Calu3 (cell line): ENCODE measurements at regions not wholly inside any gene's neighbourhood (a gene's known extent, or its start where the extent isn't known, plus 50 kb on each side); places are given as distances from the start of the nearest gene placed in this dataset.
A peak's percentile ranks its signal among the peaks of the same experiment; 100 is the strongest.

Experiments
- BruUV-seq: library from RNA; stranded (reverse); fragments of 400-500 nt; replicated peaks from 2 replicates; lab custom pipeline; 2021; lab: Mats Ljungman, UMichigan
- CTCF ChIA-PET: fragments of 300-600 bp; sonication (Branson Sonifier 250); formaldehyde crosslinking; loops from one replicate; lab custom pipeline; 2022; ENCODE audit warnings: antibody characterized with exemption; lab: Charles Lee
- DNase-seq: peaks from one replicate; pipeline ENCODE4 v3.0.0; 2022
- H3K27ac Mint-ChIP-seq: one replicate; pipeline ENCODE4 v1.8.0; 2022; ENCODE audit warnings: mixed read lengths; ENCODE audit not compliant: unreplicated experiment
- H3K27me3 Mint-ChIP-seq: one replicate; pipeline ENCODE4 v1.8.0; 2022; ENCODE audit warnings: mixed read lengths; ENCODE audit not compliant: unreplicated experiment
- H3K36me3 Mint-ChIP-seq: one replicate; pipeline ENCODE4 v1.8.0; 2022; ENCODE audit warnings: mild to moderate bottlenecking, moderate library complexity, mixed read lengths; ENCODE audit not compliant: insufficient read depth, unreplicated experiment
- H3K4me1 Mint-ChIP-seq: one replicate; pipeline ENCODE4 v1.8.0; 2022; ENCODE audit warnings: mild to moderate bottlenecking, low read depth, mixed read lengths; ENCODE audit not compliant: unreplicated experiment
- H3K4me3 Mint-ChIP-seq: one replicate; pipeline ENCODE4 v1.8.0; 2022; ENCODE audit warnings: mild to moderate bottlenecking, low read depth, moderate library complexity, mixed read lengths; ENCODE audit not compliant: unreplicated experiment
- H3K9me3 Mint-ChIP-seq: one replicate; pipeline ENCODE4 v1.8.0; 2022; ENCODE audit warnings: low read depth, mixed read lengths; ENCODE audit not compliant: unreplicated experiment
- intact Hi-C: fragments of 100-400 bp; cut with micrococcal nuclease; formaldehyde crosslinking; loops from one replicate; pipeline ENCODE4 v1.10.0; 2022; ENCODE audit not compliant: unreplicated experiment
- TF ChIP-seq, protein P1 (sequence below): fragments of 200-600 bp; IDR thresholded peaks from one replicate; pipeline ENCODE4 v1.8.0; 2022; ENCODE audit warnings: antibody characterized with exemption; ENCODE audit not compliant: unreplicated experiment

DNA sequence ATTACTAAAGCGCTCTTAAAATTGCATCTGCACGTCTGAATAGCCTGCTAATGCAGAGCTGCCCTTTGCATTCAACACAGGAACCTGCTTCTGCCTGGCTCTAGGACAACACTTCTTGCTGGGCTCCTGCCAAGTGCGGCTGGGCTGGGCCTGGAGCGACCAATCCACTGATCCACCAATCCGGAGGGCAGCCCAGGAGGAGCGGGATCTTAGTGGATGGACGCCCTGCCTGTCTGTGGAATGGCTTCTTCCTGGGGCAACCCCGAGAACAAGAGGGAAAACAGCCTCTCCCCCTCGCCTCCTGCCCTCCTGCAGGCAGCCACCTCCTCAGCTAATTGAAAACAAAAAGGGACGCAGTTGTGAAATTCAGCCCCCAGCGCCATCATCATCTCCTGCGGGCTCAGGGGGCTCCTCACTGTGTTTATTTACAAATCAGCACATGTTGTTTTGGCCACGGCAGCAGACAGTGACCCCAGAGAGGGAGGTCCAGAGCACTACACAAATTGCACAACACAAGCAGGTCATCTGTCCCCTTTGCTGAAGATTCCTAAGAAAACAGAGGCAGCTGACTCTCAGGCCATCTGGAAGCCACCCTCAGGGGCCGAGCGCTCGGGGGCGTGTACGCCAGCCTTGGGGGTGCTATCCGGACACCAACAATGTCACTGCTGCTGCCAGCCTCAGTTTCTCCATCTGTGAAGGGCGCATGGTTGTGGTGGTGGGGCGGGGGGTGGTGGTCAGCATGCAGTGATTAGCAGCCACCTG is 57.3 kb downstream of the GADD45G start:
- peak; percentile 93 for DNase-seq
- intact Hi-C loops, result no loop called here
- Mint-ChIP-seq H3K27ac (peak overlapping the region; percentile 21), H3K36me3 (peaks cover 10% of the 10 kb centered on the region), H3K27me3 (peaks cover 28% of the 10 kb centered on the region), H3K4me1 (peaks cover 9% of the 10 kb centered on the region), H3K9me3 (no peaks in the 10 kb centered on the region), H3K4me3 (peak overlapping the region; percentile 65)
- TF ChIP-seq, protein P1, sequence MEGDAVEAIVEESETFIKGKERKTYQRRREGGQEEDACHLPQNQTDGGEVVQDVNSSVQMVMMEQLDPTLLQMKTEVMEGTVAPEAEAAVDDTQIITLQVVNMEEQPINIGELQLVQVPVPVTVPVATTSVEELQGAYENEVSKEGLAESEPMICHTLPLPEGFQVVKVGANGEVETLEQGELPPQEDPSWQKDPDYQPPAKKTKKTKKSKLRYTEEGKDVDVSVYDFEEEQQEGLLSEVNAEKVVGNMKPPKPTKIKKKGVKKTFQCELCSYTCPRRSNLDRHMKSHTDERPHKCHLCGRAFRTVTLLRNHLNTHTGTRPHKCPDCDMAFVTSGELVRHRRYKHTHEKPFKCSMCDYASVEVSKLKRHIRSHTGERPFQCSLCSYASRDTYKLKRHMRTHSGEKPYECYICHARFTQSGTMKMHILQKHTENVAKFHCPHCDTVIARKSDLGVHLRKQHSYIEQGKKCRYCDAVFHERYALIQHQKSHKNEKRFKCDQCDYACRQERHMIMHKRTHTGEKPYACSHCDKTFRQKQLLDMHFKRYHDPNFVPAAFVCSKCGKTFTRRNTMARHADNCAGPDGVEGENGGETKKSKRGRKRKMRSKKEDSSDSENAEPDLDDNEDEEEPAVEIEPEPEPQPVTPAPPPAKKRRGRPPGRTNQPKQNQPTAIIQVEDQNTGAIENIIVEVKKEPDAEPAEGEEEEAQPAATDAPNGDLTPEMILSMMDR, result no peak
- CTCF ChIA-PET, result no interaction called here
- no TSS peak for BruUV-seq

- CTCF ChIA-PET, result interaction anchor here (0.6 kb wide), 1 partner anchor 100 kb away, joined by 3 read pairs; no protein-coding TSS in a partner anchor
- no peak for DNase-seq
- peaks cover 25% of the 10 kb centered on the region for H3K27me3 Mint-ChIP-seq
- no peak overlapping the region for H3K27ac Mint-ChIP-seq
- intact Hi-C loops, result no loop called here
- TF ChIP-seq, protein P1, result no peak
- H3K36me3 Mint-ChIP-seq, result peaks cover 10% of the 10 kb centered on the region
- H3K4me3 Mint-ChIP-seq, result no peak overlapping the region
- H3K9me3 Mint-ChIP-seq, result no peaks in the 10 kb centered on the region
- BruUV-seq, result no TSS peak
- peaks cover 15% of the 10 kb centered on the region for H3K4me1 Mint-ChIP-seq
These were observed 58.2 kb downstream of the GADD45G start for GRCh38 chr9:89662718-89663613.

DNA sequence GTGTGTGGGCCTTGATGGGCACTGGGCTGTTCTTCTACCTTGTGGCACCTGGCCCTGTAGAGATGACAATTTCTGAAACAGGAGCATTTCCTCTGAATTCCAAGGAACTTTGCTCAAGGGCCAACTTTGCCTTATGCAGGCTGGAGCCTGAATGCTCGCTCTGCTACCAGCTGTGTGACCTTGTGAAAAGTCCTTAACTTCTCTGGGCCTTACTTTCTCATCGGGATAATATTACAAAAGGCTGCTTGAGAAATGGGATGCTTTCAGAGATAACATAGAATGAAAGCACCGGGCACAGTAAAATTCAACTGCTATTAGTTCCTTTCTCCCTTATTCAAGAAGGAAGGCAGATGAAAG is 58.8 kb downstream of the GADD45G start:
- CTCF ChIA-PET, result no interaction called here
- intact Hi-C loops, result no loop called here
- Mint-ChIP-seq H3K27me3 (peaks cover 18% of the 10 kb centered on the region), H3K4me3 (no peak overlapping the region), H3K27ac (no peak overlapping the region), H3K9me3 (no peaks in the 10 kb centered on the region), H3K36me3 (peaks cover 10% of the 10 kb centered on the region), H3K4me1 (peaks cover 17% of the 10 kb centered on the region)
- TF ChIP-seq, protein P1, result no peak
- no peak for DNase-seq
- no TSS peak for BruUV-seq

DNA sequence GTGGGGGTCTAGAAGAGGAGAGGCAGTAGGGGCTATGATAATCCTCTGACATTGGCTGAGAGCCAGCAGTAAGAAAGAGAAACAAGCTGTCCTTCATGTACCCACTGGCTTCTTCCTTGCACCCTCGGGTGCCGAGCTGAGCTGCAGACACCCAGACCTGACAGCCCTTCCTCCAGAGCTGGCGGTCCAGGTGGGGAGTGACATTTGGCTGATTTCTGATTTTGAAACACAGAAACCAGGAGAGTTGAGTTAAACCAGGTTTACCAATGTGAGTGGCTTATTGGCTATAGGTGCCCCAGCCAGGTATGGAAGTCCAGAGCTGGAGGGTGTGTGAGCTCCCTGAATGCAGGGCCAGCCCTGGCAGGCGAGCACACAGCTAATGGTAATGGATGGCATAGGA is 59.2 kb downstream of the GADD45G start:
- Mint-ChIP-seq H3K9me3 (no peaks in the 10 kb centered on the region), H3K27me3 (peaks cover 14% of the 10 kb centered on the region), H3K4me1 (peaks cover 17% of the 10 kb centered on the region), H3K4me3 (no peak overlapping the region), H3K36me3 (peaks cover 10% of the 10 kb centered on the region), H3K27ac (no peak overlapping the region)
- TF ChIP-seq, protein P1, result no peak
- intact Hi-C loops, result no loop called here
- CTCF ChIA-PET, result no interaction called here
- no TSS peak for BruUV-seq
- no peak for DNase-seq
